ENCODE measurements at regions not wholly inside any gene's neighbourhood (a gene's known extent, or its start where the extent isn't known, plus 50 kb on each side); places are given as distances from the start of the nearest gene placed in this dataset.

GRCh38 chr18:55786651-55787272 lies 198.8 kb upstream of the TCF4 start:
- TF ChIP-seq, protein P1, sequence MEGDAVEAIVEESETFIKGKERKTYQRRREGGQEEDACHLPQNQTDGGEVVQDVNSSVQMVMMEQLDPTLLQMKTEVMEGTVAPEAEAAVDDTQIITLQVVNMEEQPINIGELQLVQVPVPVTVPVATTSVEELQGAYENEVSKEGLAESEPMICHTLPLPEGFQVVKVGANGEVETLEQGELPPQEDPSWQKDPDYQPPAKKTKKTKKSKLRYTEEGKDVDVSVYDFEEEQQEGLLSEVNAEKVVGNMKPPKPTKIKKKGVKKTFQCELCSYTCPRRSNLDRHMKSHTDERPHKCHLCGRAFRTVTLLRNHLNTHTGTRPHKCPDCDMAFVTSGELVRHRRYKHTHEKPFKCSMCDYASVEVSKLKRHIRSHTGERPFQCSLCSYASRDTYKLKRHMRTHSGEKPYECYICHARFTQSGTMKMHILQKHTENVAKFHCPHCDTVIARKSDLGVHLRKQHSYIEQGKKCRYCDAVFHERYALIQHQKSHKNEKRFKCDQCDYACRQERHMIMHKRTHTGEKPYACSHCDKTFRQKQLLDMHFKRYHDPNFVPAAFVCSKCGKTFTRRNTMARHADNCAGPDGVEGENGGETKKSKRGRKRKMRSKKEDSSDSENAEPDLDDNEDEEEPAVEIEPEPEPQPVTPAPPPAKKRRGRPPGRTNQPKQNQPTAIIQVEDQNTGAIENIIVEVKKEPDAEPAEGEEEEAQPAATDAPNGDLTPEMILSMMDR (IDR thresholded peaks at IDR 0.05), result no peak
- TF ChIP-seq POLR2A (IDR thresholded peaks at IDR 0.05), result no peak

Data from prostate gland (tissue), 2 donors.